Mammary epithelial cell (primary cell): ENCODE measurements at regions not wholly inside any gene's neighbourhood (a gene's known extent, or its start where the extent isn't known, plus 50 kb on each side); places are given as distances from the start of the nearest gene placed in this dataset.

Experiments
- CTCF ChIP-seq, 2 donors: IDR thresholded peaks in 1 of 2; conservative IDR thresholded peaks in 1 of 2; 2 replicates each; pipeline ENCODE4 v1.5.1; 2011 to 2012; ENCODE audit warnings: inconsistent platforms in 2 of 2, low read length in 2 of 2, mild to moderate bottlenecking in 2 of 2, control low read depth in 1 of 2, low read depth in 1 of 2; ENCODE audit not compliant: insufficient read depth in 1 of 2; ENCODE audit errors: extremely low read depth in 1 of 2
- EZH2 ChIP-seq: IDR thresholded peaks from 2 replicates; pipeline ENCODE4 v1.6.1; 2012; ENCODE audit warnings: low read length, inconsistent platforms, borderline replicate concordance

- TF ChIP-seq CTCF (conservative IDR thresholded peaks at IDR 0.05 in 1 of 2, IDR thresholded peaks at IDR 0.05 in 1 of 2; ENCODE audit: extremely low read depth in 1 of 2, insufficient read depth in 1 of 2, low read depth in 1 of 2, low read length in 2 of 2) (no peak), EZH2 (no peak)
Measured at GRCh38 chr2:144998435-144998834, 478.5 kb upstream of the ZEB2 start.
